GM12878 (cell line): ENCODE measurements at regions not wholly inside any gene's neighbourhood (a gene's known extent, or its start where the extent isn't known, plus 50 kb on each side); places are given as distances from the start of the nearest gene placed in this dataset.

Experiments used
- ATAC-seq: fragments of 200-7000 bp; cut with Tn5 transposase; 3 replicates; pipeline ENCODE4 v1.9.1; 2020; ENCODE audit warnings: mild to moderate bottlenecking, moderate library complexity
- BruUV-seq: library from RNA; stranded (reverse); fragments of 400-500 nt; replicated peaks from 2 replicates; lab custom pipeline; 2021; lab: Mats Ljungman, UMichigan
- CTCF ChIA-PET: fragments of 300-600 bp; sonication (Branson Sonifier 250); formaldehyde crosslinking; extraction: SDS; loops from one replicate; lab custom pipeline; 2021; ENCODE audit warnings: inconsistent platforms; lab: Yijun Ruan, JAX
- POLR2A ChIA-PET: fragments of 350-600 bp; formaldehyde crosslinking; extraction: SDS; loops from one replicate; lab custom pipeline; 2021; ENCODE audit warnings: inconsistent platforms; lab: Charles Lee
- RAD21 ChIA-PET: fragments of 300-600 bp; sonication (Branson Sonifier 250); formaldehyde crosslinking; loops from one replicate; lab custom pipeline; 2023; ENCODE audit warnings: antibody characterized with exemption; ENCODE audit not compliant: unreplicated experiment; lab: Charles Lee
- SMC1A ChIA-PET: fragments of 300-600 bp; sonication (Branson Sonifier 250); formaldehyde crosslinking; loops from one replicate; lab custom pipeline; 2023; ENCODE audit not compliant: unreplicated experiment, uncharacterized antibody; lab: Charles Lee
- DNase-seq: peaks from one replicate; pipeline ENCODE4 v3.0.0-alpha.2; 2011; ENCODE audit warnings: low read depth, low spot score
- FAIRE-seq: peaks from 3 replicates; lab custom pipeline; 2011; peaks lifted over from hg19 to GRCh38; lab: Jason Lieb, UNC
- H2AFZ ChIP-seq: 2 replicates; pipeline ENCODE4 v1.6.0; 2011; ENCODE audit warnings: low read depth, low read length, control low read depth; ENCODE audit not compliant: control insufficient read depth
- H3K27ac ChIP-seq: 2 replicates; pipeline ENCODE4 v1.5.1; 2011; ENCODE audit warnings: control low read depth; ENCODE audit not compliant: control insufficient read depth, insufficient read depth
- H3K27me3 ChIP-seq, 2 experiments: replicated peaks in 1 of 2; 2 replicates each; pipeline versions ENCODE4 v1.6.0 to v1.6.1; 2011; ENCODE audit warnings: low read length in 1 of 2; ENCODE audit not compliant: control insufficient read depth in 2 of 2, insufficient read depth in 2 of 2
- H3K36me3 ChIP-seq, 2 experiments: 2 replicates each; pipeline ENCODE4 v1.5.1; 2011; ENCODE audit warnings: low read length in 1 of 2; ENCODE audit not compliant: control insufficient read depth in 2 of 2, insufficient read depth in 2 of 2
- H3K4me1 ChIP-seq: 2 replicates; pipeline ENCODE4 v1.6.1; 2011; ENCODE audit warnings: mild to moderate bottlenecking, low read length, moderate library complexity, mixed read lengths; ENCODE audit not compliant: control insufficient read depth, insufficient read depth
- H3K4me2 ChIP-seq: 2 replicates; pipeline ENCODE4 v1.6.0; 2011; ENCODE audit warnings: control low read depth; ENCODE audit not compliant: control insufficient read depth, insufficient read depth
- H3K4me3 ChIP-seq: fragments of 200-600 bp; sonication (generic); 2 replicates; pipeline ENCODE4 v1.5.1; 2016
- H3K79me2 ChIP-seq: 2 replicates; pipeline ENCODE4 v1.6.0; 2011; ENCODE audit warnings: low read length; ENCODE audit not compliant: control insufficient read depth, insufficient read depth
- H3K9ac ChIP-seq: 2 replicates; pipeline ENCODE4 v1.8.0; 2011; ENCODE audit warnings: low read length, control low read depth, mixed read lengths; ENCODE audit not compliant: control insufficient read depth, insufficient read depth
- H3K9me3 ChIP-seq: replicated peaks from 3 replicates; pipeline ENCODE4 v1.5.1; 2011; ENCODE audit warnings: mild to moderate bottlenecking, low read length; ENCODE audit not compliant: control insufficient read depth, insufficient read depth
- H4K20me1 ChIP-seq: 2 replicates; pipeline ENCODE4 v1.6.0; 2011; ENCODE audit not compliant: control insufficient read depth, insufficient read depth
- CEBPB ChIP-seq, 2 experiments: fragments of 150-350 bp in 1 of 2; IDR thresholded peaks; 2 replicates each; pipeline ENCODE4 v1.6.1; 2012 to 2014; ENCODE audit warnings: low read depth in 2 of 2, low read length in 2 of 2, borderline replicate concordance in 1 of 2, inconsistent platforms in 1 of 2
- CHD2 ChIP-seq: IDR thresholded peaks from 2 replicates; pipeline ENCODE4 v1.6.1; 2011; ENCODE audit warnings: low read depth, low read length, improper control_type of control experiment, borderline replicate concordance
- DPF2 ChIP-seq: fragments of 450-650 bp; IDR thresholded peaks from 2 replicates; pipeline ENCODE4 v1.6.1; 2017; ENCODE audit warnings: mild to moderate bottlenecking
- HCFC1 ChIP-seq: fragments of 150-350 bp; IDR thresholded peaks from 2 replicates; pipeline ENCODE4 v1.6.1; 2014; ENCODE audit warnings: low read length
- HDAC2 ChIP-seq: fragments of 200-600 bp; sonication (generic); IDR thresholded peaks from 2 replicates; pipeline ENCODE4 v1.6.1; 2017
- MTA3 ChIP-seq: IDR thresholded peaks from 2 replicates; pipeline ENCODE4 v1.6.1; 2012; ENCODE audit warnings: low read length, inconsistent platforms, borderline replicate concordance
- MYB ChIP-seq: fragments of 150-350 bp; IDR thresholded peaks from 2 replicates; pipeline ENCODE4 v1.6.1; 2014; ENCODE audit warnings: mild to moderate bottlenecking, low read depth, low read length, borderline replicate concordance
- POU2F2 ChIP-seq: IDR thresholded peaks from 3 replicates; pipeline ENCODE4 v1.6.1; 2011; ENCODE audit warnings: low read depth, mild to moderate bottlenecking, low read length, borderline replicate concordance
- USF1 ChIP-seq: IDR thresholded peaks from 2 replicates; pipeline ENCODE4 v1.6.1; 2011; ENCODE audit warnings: borderline replicate concordance, low read depth, mild to moderate bottlenecking, moderate library complexity, mixed read lengths, low read length; ENCODE audit not compliant: insufficient read depth; ENCODE audit errors: extremely low read length
- ZBTB33 ChIP-seq: fragments of 450-650 bp; IDR thresholded peaks from 2 replicates; pipeline ENCODE4 v1.6.1; 2017; ENCODE audit warnings: mild to moderate bottlenecking
- WGBS: methylation state at CpG from one replicate; pipeline ENCODE4 v1.1.6; 2016; ENCODE audit warnings: low lambda C conversion rate; ENCODE audit not compliant: insufficient replicate concordance, insufficient coverage; ENCODE audit errors: missing lambda C conversion rate; 5-methylcytosine and 5-hydroxymethylcytosine counted together
- in situ Hi-C: fragments of 300-500 bp; cut with MboI; formaldehyde crosslinking; loops from 9 replicates; pipeline ENCODE4 v1.14.3; 2018; ENCODE audit warnings: mixed read lengths
- intact Hi-C: fragments of 100-400 bp; cut with micrococcal nuclease; formaldehyde crosslinking; loops from one replicate; pipeline ENCODE4 v1.14.2; 2022; ENCODE audit not compliant: unreplicated experiment
- TF ChIP-seq, protein P1 (sequence below): fragments of 450-650 bp; formaldehyde crosslinking; IDR thresholded peaks from 2 replicates; pipeline ENCODE4 v1.5.0; 2022; ENCODE audit warnings: mild to moderate bottlenecking, missing genetic modification characterization
- TF ChIP-seq, protein P2 (sequence below): fragments of 450-650 bp; IDR thresholded peaks from 2 replicates; pipeline ENCODE4 v1.6.1; 2016; ENCODE audit warnings: mild to moderate bottlenecking
- TF ChIP-seq, protein P3 (sequence below): fragments of 450-650 bp; IDR thresholded peaks from 2 replicates; pipeline ENCODE4 v1.6.1; 2017; ENCODE audit warnings: low read depth, mild to moderate bottlenecking, moderate library complexity

DNA sequence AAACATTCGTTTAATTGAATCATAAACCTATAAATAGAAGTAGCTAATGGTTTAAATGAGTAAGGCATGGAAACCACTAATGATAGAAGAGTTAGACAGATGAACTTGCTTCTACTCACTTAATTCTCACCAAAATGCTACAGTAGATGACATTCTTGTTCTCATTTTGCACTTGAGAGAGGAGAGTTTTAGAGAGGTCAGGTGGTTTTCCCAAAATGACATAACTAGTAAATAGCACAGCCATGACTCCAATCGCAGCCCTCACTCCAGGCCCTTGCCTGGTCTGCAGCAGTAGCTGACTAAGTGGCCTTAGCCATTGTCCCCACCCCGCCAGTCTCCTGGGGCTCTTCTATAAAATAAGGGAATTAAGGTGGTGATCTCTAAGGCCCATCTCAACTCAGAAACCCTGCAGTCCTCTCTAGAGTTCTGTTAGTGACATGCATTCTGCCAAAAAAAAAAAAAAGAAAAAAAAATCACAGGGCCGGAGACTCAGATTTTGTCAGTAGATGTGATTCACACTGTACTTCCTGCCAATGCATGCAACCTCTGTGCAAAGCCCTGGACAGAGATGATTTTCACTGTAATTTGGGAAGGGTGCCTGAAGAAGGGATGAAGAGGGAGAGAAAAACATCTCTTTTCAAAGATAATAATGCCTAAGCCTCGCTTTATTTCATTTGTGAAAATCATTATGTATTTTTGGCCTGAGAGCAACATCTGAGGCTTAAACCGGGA, 221.8 kb downstream of the ANAPC1 start:
- intact Hi-C loops (no loop called here), in situ Hi-C loops (no loop called here)
- ATAC-seq (no peak), DNase-seq (no peak), FAIRE-seq (no peak)
- no peaks in the 10 kb centered on the region; the same call in 2 of the 3 replicates for H3K9me3 ChIP-seq
- ChIA-PET SMC1A (no interaction called here), RAD21 (no interaction called here), POLR2A (no interaction called here), CTCF (interaction anchor here (1.7 kb wide), 1 partner anchor 37 kb away, joined by 3 read pairs; no protein-coding TSS in a partner anchor)
- peaks cover 11% of the 10 kb centered on the region for H3K4me1 ChIP-seq
- H3K27ac ChIP-seq = no peak overlapping the region
- 50% methylated on average over 6 of the region's 6 CpGs for WGBS
- H3K79me2 ChIP-seq = no peaks in the 10 kb centered on the region
- H3K9ac ChIP-seq = no peak overlapping the region
- no TSS peak for BruUV-seq
- peaks cover 0 to 5% of the 10 kb centered on the region in 2 experiments; a peak in 1 of 4 replicates for H3K27me3 ChIP-seq
- no peaks in the 10 kb centered on the region; the same call in 1 of the 2 replicates for H4K20me1 ChIP-seq
- no peaks in the 10 kb centered on the region for H3K36me3 ChIP-seq
- no peak overlapping the region for H2AFZ ChIP-seq
- no peak overlapping the region for H3K4me2 ChIP-seq
- no peak overlapping the region for H3K4me3 ChIP-seq
- TF ChIP-seq USF1 (no peak), CEBPB (IDR thresholded peaks at IDR 0.05; ENCODE audit: borderline replicate concordance in 1 of 2, low read depth in 2 of 2, low read length in 2 of 2) (no peak), HCFC1 (no peak), DPF2 (no peak), HDAC2 (no peak), MYB (no peak), ZBTB33 (no peak), POU2F2 (no peak), MTA3 (no peak), CHD2 (no peak)
- TF ChIP-seq, protein P1, sequence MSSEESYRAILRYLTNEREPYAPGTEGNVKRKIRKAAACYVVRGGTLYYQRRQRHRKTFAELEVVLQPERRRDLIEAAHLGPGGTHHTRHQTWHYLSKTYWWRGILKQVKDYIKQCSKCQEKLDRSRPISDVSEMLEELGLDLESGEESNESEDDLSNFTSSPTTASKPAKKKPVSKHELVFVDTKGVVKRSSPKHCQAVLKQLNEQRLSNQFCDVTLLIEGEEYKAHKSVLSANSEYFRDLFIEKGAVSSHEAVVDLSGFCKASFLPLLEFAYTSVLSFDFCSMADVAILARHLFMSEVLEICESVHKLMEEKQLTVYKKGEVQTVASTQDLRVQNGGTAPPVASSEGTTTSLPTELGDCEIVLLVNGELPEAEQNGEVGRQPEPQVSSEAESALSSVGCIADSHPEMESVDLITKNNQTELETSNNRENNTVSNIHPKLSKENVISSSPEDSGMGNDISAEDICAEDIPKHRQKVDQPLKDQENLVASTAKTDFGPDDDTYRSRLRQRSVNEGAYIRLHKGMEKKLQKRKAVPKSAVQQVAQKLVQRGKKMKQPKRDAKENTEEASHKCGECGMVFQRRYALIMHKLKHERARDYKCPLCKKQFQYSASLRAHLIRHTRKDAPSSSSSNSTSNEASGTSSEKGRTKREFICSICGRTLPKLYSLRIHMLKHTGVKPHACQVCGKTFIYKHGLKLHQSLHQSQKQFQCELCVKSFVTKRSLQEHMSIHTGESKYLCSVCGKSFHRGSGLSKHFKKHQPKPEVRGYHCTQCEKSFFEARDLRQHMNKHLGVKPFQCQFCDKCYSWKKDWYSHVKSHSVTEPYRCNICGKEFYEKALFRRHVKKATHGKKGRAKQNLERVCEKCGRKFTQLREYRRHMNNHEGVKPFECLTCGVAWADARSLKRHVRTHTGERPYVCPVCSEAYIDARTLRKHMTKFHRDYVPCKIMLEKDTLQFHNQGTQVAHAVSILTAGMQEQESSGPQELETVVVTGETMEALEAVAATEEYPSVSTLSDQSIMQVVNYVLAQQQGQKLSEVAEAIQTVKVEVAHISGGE = no peak
- TF ChIP-seq, protein P2, sequence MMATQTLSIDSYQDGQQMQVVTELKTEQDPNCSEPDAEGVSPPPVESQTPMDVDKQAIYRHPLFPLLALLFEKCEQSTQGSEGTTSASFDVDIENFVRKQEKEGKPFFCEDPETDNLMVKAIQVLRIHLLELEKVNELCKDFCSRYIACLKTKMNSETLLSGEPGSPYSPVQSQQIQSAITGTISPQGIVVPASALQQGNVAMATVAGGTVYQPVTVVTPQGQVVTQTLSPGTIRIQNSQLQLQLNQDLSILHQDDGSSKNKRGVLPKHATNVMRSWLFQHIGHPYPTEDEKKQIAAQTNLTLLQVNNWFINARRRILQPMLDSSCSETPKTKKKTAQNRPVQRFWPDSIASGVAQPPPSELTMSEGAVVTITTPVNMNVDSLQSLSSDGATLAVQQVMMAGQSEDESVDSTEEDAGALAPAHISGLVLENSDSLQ = no peak
- TF ChIP-seq, protein P3, sequence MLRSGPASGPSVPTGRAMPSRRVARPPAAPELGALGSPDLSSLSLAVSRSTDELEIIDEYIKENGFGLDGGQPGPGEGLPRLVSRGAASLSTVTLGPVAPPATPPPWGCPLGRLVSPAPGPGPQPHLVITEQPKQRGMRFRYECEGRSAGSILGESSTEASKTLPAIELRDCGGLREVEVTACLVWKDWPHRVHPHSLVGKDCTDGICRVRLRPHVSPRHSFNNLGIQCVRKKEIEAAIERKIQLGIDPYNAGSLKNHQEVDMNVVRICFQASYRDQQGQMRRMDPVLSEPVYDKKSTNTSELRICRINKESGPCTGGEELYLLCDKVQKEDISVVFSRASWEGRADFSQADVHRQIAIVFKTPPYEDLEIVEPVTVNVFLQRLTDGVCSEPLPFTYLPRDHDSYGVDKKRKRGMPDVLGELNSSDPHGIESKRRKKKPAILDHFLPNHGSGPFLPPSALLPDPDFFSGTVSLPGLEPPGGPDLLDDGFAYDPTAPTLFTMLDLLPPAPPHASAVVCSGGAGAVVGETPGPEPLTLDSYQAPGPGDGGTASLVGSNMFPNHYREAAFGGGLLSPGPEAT = no peak
